K562 (cell line): ENCODE measurements at regions not wholly inside any gene's neighbourhood (a gene's known extent, or its start where the extent isn't known, plus 50 kb on each side); places are given as distances from the start of the nearest gene placed in this dataset.

Source experiments
- CTCF ChIP-seq, 3 experiments: IDR thresholded peaks in 2 of 3; conservative IDR thresholded peaks in 1 of 3; 2 replicates each; pipeline ENCODE4 v1.5.1; 2011 to 2012; ENCODE audit warnings: low read length in 3 of 3, mild to moderate bottlenecking in 3 of 3, control low read depth in 2 of 3, improper control_type of control experiment in 1 of 3, inconsistent platforms in 1 of 3, low read depth in 1 of 3, mixed read lengths in 1 of 3, moderate library complexity in 1 of 3; ENCODE audit not compliant: insufficient read depth in 2 of 3
- ELF1 ChIP-seq: fragments of 200-800 bp; sonication (Bioruptor generic); IDR thresholded peaks from 2 replicates; pipeline ENCODE4 v1.6.1; 2016; ENCODE audit warnings: missing genetic modification characterization, missing compliant biosample characterization
- FOXJ2 ChIP-seq: fragments of 200-800 bp; sonication (Bioruptor generic); IDR thresholded peaks from 2 replicates; pipeline ENCODE4 v1.6.1; 2016; ENCODE audit warnings: missing genetic modification characterization, missing compliant biosample characterization
- KDM4B ChIP-seq, 2 experiments: fragments of 450-650 bp in 1 of 2; sonication (generic) in 1 of 2; IDR thresholded peaks; 2 replicates each; pipeline ENCODE4 v1.6.1; 2016 to 2017; ENCODE audit warnings: borderline replicate concordance in 2 of 2, antibody characterized with exemption in 1 of 2, low read depth in 1 of 2, mild to moderate bottlenecking in 1 of 2
- MNT ChIP-seq, 2 experiments: fragments of 450-650 bp; conservative IDR thresholded peaks; 2 replicates each; pipeline ENCODE4 v1.6.1; 2017; ENCODE audit warnings: mild to moderate bottlenecking in 2 of 2, moderate library complexity in 2 of 2
- MXI1 ChIP-seq: IDR thresholded peaks from 2 replicates; pipeline ENCODE4 v1.6.1; 2011; ENCODE audit warnings: low read depth, mild to moderate bottlenecking, improper control_type of control experiment, low read length
- RAD21 ChIP-seq, 2 experiments: fragments of 250-450 bp in 1 of 2; fragments of 450-650 bp in 1 of 2; sonication (Bioruptor Pico) in 1 of 2; formaldehyde crosslinking in 1 of 2; IDR thresholded peaks in 1 of 2; conservative IDR thresholded peaks in 1 of 2; 2 replicates each; pipeline versions ENCODE4 v1.4.0 to v1.8.0; 2020 to 2022; ENCODE audit warnings: mild to moderate bottlenecking in 2 of 2, moderate library complexity in 1 of 2
- RCOR1 ChIP-seq, 2 experiments: IDR thresholded peaks; 2 replicates each; pipeline ENCODE4 v1.6.1; 2012; ENCODE audit warnings: low read depth in 2 of 2, low read length in 2 of 2, borderline replicate concordance in 1 of 2, improper control_type of control experiment in 1 of 2
- SAFB2 ChIP-seq: fragments of 200-400 bp; formaldehyde crosslinking; IDR thresholded peaks from 2 replicates; pipeline ENCODE4 v1.6.1; 2018; ENCODE audit warnings: borderline replicate concordance, low read length, low read depth, moderate library complexity; ENCODE audit not compliant: severe bottlenecking
- TAF1 ChIP-seq: IDR thresholded peaks from 2 replicates; pipeline ENCODE4 v1.6.1; 2011; ENCODE audit warnings: mild to moderate bottlenecking, low read length, moderate library complexity; ENCODE audit not compliant: insufficient read depth, control insufficient read depth, severe bottlenecking; ENCODE audit errors: extremely low read depth
- ZNF512 ChIP-seq: IDR thresholded peaks from 2 replicates; pipeline ENCODE4 v1.6.1; 2016; ENCODE audit warnings: missing genetic modification characterization, missing compliant biosample characterization
- ZNF583 ChIP-seq: fragments of 250-450 bp; sonication (Bioruptor Pico); IDR thresholded peaks from 2 replicates; pipeline ENCODE4 v1.4.0; 2020
- ZNF586 ChIP-seq: fragments of 450-650 bp; formaldehyde crosslinking; conservative IDR thresholded peaks from 2 replicates; pipeline ENCODE4 v1.4.0; 2020; ENCODE audit warnings: mild to moderate bottlenecking, moderate library complexity

DNA sequence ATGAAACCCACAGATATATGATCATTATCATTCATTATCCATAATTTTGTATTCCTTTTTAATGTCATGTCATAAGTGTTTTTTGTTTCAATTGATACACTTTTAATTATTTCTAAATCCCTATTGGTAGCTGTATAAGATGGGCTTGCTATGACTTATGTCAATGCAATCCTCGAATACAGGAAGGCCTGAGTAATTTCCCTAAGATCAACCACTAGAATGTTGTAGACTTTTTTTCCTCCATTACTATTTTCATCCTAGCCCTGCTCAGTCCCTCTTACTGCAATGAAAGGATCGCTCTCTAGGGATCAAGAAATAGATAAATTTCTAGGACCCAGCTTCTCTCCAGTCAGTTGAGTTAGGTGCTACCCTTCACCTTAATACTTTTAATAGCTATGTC lies 186.3 kb downstream of the KCNE4 start:
- TF ChIP-seq CTCF (IDR thresholded peaks at IDR 0.05 in 2 of 3, conservative IDR thresholded peaks at IDR 0.05 in 1 of 3; ENCODE audit: insufficient read depth in 2 of 3, low read depth in 1 of 3, low read length in 3 of 3) (no peak), KDM4B (IDR thresholded peaks at IDR 0.05; ENCODE audit: borderline replicate concordance in 2 of 2, low read depth in 1 of 2) (no peak), RAD21 (CRISPR knock-in tag; conservative IDR thresholded peaks at IDR 0.05 in 1 of 2, IDR thresholded peaks at IDR 0.05 in 1 of 2) (no peak), FOXJ2 (tag) (no peak), ELF1 (no peak), TAF1 (no peak), ZNF583 (CRISPR knock-in tag) (no peak), MXI1 (no peak), SAFB2 (no peak), MNT (conservative IDR thresholded peaks at IDR 0.05) (no peak), ZNF586 (CRISPR knock-in tag) (no peak), ZNF512 (tag) (no peak), RCOR1 (IDR thresholded peaks at IDR 0.05; ENCODE audit: borderline replicate concordance in 1 of 2, low read depth in 2 of 2, low read length in 2 of 2) (no peak)
